GM20000 (cell line): ENCODE measurements at regions not wholly inside any gene's neighbourhood (a gene's known extent, or its start where the extent isn't known, plus 50 kb on each side); places are given as distances from the start of the nearest gene placed in this dataset.

ENCODE experiments used
- DNase-seq: peaks from one replicate; pipeline ENCODE4 v3.0.0; 2012; ENCODE audit warnings: low spot score
- CTCF ChIP-seq: IDR thresholded peaks from 2 replicates; pipeline ENCODE4 v1.5.1; 2012; ENCODE audit warnings: mild to moderate bottlenecking, control low read depth; ENCODE audit errors: extremely low read depth, missing control alignments

- no peak for DNase-seq
- no peak for TF ChIP-seq CTCF
Observed at GRCh38 chr7:31398815-31399214, 58.3 kb upstream of the NEUROD6 start.

- no peak for DNase-seq
Observed at GRCh38 chr7:31407178-31407676, 66.7 kb upstream of the NEUROD6 start.

GRCh38 chr7:31408140-31408729 is 67.7 kb upstream of the NEUROD6 start:
- no peak for TF ChIP-seq CTCF
- no peak for DNase-seq

More at GRCh38 chr7:31407178-31407676, 66.7 kb upstream of the NEUROD6 start:
- TF ChIP-seq CTCF: no peak

DNA sequence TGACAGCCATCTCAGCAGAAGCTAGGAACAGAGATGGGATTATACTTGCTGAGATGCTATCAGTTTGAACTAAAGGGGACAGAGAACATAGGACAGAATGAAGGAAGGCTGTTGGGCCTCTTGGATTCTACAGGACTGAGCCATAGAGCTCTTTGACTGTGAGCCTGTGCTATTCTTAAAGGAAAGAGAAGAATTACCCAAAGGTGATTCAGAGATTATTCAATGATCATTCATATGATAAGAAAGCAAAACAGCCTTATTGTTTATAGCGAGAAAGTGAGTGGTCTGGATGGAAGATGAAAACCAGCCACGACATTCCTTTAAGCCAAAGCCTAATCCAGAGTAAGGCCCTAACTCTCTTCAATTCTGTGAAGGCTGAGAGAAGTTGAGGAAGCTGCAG is 69.7 kb upstream of the NEUROD6 start:
- no peak for DNase-seq
- TF ChIP-seq CTCF: no peak

DNA sequence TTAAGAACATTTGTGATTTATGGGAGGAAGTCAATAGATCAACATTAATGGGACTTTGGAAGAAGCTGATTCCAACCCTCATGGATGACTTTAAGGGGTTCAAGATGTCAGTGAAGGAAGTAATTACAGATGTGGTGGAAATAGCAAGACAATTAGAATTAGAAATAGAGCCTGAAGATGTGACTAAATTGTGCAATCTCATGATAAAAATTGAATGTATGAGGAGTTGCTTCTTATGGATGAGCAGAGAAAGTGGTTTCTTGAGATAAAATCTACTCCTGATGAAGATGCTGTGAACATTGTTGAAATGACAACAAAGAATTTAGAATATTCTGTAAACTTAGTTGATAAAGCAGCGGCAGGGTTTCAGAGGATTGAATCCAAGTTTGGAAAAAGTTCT is 70.9 kb upstream of the NEUROD6 start:
- TF ChIP-seq CTCF: no peak
- DNase-seq: no peak

DNA sequence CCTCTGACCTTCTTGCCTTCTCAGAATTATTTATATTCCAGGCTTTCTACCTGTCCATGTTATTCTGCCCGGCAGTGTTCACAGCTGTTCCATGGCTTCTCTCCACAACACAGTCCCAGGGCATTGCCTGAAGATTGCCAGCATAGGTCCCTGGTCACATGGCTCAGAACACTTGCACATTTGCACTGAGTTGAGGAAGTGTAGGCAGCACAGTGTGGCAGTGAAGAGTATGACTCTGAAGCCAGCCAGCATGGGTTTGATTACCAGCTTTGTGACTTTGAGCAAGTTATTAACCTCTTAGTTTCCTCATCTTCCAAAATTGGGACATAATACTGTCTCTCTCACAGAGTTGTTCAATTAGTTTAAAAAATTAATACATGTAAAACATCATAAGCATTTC is 73.2 kb upstream of the NEUROD6 start:
- no peak for TF ChIP-seq CTCF
- no peak for DNase-seq

DNA sequence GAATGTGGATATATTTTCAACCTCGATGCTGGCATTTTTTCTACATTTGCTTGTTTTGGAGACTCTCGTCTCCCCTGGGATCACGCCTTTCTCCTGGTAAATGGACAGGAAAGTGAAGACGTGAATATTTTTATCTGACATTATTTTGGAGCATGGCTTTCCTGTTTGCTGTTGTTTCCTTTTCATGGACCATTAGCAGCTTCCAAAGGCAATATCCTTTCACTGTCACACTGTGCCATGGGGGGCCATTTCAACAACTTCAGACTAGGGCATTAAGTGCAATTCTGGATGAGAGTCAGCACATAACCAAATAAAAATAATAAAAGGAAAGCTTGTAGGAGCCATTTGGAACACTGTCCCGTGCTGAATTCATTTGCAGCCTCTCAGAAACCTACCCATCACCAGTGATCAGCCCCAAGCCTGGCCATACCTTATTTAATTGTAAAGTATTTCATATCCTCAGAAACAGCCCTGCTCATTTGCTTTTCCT is 75.9 kb upstream of the NEUROD6 start:
- no peak for TF ChIP-seq CTCF
- DNase-seq: no peak
